ENCODE measurements at regions not wholly inside any gene's neighbourhood (a gene's known extent, or its start where the extent isn't known, plus 50 kb on each side); places are given as distances from the start of the nearest gene placed in this dataset.

- TF ChIP-seq BACH2 (CRISPR knock-in tag; IDR thresholded peaks at IDR 0.05; ENCODE audit: borderline replicate concordance) (no peak), ZFP30 (CRISPR knock-in tag; IDR thresholded peaks at IDR 0.05) (no peak), PPARA (CRISPR knock-in tag; IDR thresholded peaks at IDR 0.05; ENCODE audit: borderline replicate concordance) (no peak), CSDC2 (CRISPR knock-in tag; IDR thresholded peaks at IDR 0.05) (no peak), SNAI2 (CRISPR knock-in tag; IDR thresholded peaks at IDR 0.05) (no peak), TOX (CRISPR knock-in tag; IDR thresholded peaks at IDR 0.05; ENCODE audit: borderline replicate concordance) (no peak), ISL1 (CRISPR knock-in tag; IDR thresholded peaks at IDR 0.05) (no peak), TCF4 (CRISPR knock-in tag; IDR thresholded peaks at IDR 0.05; ENCODE audit: borderline replicate concordance) (no peak), GLIS3 (CRISPR knock-in tag; IDR thresholded peaks at IDR 0.05) (no peak), ZFP3 (CRISPR knock-in tag; IDR thresholded peaks at IDR 0.05) (no peak), ZNF70 (CRISPR knock-in tag; IDR thresholded peaks at IDR 0.05) (no peak), ARNTL (CRISPR knock-in tag; IDR thresholded peaks at IDR 0.05; ENCODE audit: borderline replicate concordance, low read depth) (no peak), ZC3H10 (CRISPR knock-in tag; IDR thresholded peaks at IDR 0.05) (no peak)
- TF ChIP-seq, protein P1, sequence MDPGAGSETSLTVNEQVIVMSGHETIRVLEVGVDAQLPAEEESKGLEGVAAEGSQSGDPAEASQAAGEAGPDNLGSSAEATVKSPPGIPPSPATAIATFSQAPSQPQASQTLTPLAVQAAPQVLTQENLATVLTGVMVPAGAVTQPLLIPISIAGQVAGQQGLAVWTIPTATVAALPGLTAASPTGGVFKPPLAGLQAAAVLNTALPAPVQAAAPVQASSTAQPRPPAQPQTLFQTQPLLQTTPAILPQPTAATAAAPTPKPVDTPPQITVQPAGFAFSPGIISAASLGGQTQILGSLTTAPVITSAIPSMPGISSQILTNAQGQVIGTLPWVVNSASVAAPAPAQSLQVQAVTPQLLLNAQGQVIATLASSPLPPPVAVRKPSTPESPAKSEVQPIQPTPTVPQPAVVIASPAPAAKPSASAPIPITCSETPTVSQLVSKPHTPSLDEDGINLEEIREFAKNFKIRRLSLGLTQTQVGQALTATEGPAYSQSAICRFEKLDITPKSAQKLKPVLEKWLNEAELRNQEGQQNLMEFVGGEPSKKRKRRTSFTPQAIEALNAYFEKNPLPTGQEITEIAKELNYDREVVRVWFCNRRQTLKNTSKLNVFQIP (CRISPR knock-in tag; IDR thresholded peaks at IDR 0.05; ENCODE audit: borderline replicate concordance, low read depth) = no peak
- TF ChIP-seq, protein P2, sequence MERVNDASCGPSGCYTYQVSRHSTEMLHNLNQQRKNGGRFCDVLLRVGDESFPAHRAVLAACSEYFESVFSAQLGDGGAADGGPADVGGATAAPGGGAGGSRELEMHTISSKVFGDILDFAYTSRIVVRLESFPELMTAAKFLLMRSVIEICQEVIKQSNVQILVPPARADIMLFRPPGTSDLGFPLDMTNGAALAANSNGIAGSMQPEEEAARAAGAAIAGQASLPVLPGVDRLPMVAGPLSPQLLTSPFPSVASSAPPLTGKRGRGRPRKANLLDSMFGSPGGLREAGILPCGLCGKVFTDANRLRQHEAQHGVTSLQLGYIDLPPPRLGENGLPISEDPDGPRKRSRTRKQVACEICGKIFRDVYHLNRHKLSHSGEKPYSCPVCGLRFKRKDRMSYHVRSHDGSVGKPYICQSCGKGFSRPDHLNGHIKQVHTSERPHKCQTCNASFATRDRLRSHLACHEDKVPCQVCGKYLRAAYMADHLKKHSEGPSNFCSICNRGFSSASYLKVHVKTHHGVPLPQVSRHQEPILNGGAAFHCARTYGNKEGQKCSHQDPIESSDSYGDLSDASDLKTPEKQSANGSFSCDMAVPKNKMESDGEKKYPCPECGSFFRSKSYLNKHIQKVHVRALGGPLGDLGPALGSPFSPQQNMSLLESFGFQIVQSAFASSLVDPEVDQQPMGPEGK (CRISPR knock-in tag; IDR thresholded peaks at IDR 0.05; ENCODE audit: borderline replicate concordance) = no peak
- TF ChIP-seq, protein P3, sequence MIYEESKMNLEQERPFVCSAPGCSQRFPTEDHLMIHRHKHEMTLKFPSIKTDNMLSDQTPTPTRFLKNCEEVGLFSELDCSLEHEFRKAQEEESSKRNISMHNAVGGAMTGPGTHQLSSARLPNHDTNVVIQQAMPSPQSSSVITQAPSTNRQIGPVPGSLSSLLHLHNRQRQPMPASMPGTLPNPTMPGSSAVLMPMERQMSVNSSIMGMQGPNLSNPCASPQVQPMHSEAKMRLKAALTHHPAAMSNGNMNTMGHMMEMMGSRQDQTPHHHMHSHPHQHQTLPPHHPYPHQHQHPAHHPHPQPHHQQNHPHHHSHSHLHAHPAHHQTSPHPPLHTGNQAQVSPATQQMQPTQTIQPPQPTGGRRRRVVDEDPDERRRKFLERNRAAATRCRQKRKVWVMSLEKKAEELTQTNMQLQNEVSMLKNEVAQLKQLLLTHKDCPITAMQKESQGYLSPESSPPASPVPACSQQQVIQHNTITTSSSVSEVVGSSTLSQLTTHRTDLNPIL (CRISPR knock-in tag; IDR thresholded peaks at IDR 0.05; ENCODE audit: low read depth) = no peak
- ATAC-seq = no peak
Observed at GRCh38 chr10:32167450-32167849, 111.2 kb upstream of the KIF5B start.

DNA sequence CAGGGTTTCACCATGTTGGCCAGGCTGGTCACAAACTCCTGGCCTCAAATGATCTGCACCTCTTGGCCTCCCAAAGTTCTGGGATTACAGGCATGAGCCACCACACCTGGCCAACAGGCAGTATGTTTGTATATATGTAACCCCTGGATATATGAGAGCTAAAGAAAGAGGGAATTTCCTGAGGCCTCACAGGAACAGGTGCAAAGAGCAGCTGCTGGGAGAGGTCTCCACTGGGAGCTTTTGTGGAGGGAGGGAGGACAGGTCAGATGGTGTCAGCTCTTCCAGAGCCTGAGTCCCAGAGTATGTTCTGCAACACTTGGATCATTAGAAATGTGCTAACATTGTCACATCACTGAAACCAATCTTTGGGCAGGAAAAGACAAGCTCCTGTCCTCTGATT lies 110.1 kb upstream of the KIF5B start:
- TF ChIP-seq, protein P4, sequence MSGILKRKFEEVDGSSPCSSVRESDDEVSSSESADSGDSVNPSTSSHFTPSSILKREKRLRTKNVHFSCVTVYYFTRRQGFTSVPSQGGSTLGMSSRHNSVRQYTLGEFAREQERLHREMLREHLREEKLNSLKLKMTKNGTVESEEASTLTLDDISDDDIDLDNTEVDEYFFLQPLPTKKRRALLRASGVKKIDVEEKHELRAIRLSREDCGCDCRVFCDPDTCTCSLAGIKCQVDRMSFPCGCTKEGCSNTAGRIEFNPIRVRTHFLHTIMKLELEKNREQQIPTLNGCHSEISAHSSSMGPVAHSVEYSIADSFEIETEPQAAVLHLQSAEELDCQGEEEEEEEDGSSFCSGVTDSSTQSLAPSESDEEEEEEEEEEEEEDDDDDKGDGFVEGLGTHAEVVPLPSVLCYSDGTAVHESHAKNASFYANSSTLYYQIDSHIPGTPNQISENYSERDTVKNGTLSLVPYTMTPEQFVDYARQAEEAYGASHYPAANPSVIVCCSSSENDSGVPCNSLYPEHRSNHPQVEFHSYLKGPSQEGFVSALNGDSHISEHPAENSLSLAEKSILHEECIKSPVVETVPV (CRISPR knock-in tag; IDR thresholded peaks at IDR 0.05) = no peak
- TF ChIP-seq PPARA (CRISPR knock-in tag; IDR thresholded peaks at IDR 0.05; ENCODE audit: borderline replicate concordance) (no peak), ESRRG (CRISPR knock-in tag; IDR thresholded peaks at IDR 0.05) (no peak), ARNTL (CRISPR knock-in tag; IDR thresholded peaks at IDR 0.05; ENCODE audit: borderline replicate concordance, low read depth) (no peak), ZNF565 (CRISPR knock-in tag; conservative IDR thresholded peaks at IDR 0.05; ENCODE audit: low read depth) (no peak), CSDC2 (CRISPR knock-in tag; IDR thresholded peaks at IDR 0.05) (no peak), BACH2 (CRISPR knock-in tag; IDR thresholded peaks at IDR 0.05; ENCODE audit: borderline replicate concordance) (no peak)
- no peak for ATAC-seq

- TF ChIP-seq OSR1 (CRISPR knock-in tag; IDR thresholded peaks at IDR 0.05) (no peak), ARNTL (CRISPR knock-in tag; IDR thresholded peaks at IDR 0.05; ENCODE audit: borderline replicate concordance, low read depth) (no peak), TCF4 (CRISPR knock-in tag; IDR thresholded peaks at IDR 0.05; ENCODE audit: borderline replicate concordance) (no peak), ISL1 (CRISPR knock-in tag; IDR thresholded peaks at IDR 0.05) (no peak), ZNF565 (CRISPR knock-in tag; conservative IDR thresholded peaks at IDR 0.05; ENCODE audit: low read depth) (no peak), GLIS3 (CRISPR knock-in tag; IDR thresholded peaks at IDR 0.05) (no peak), ZC3H10 (CRISPR knock-in tag; IDR thresholded peaks at IDR 0.05) (no peak), SNAI2 (CRISPR knock-in tag; IDR thresholded peaks at IDR 0.05) (no peak), BACH2 (CRISPR knock-in tag; IDR thresholded peaks at IDR 0.05; ENCODE audit: borderline replicate concordance) (no peak), PPARA (CRISPR knock-in tag; IDR thresholded peaks at IDR 0.05; ENCODE audit: borderline replicate concordance) (no peak)
- TF ChIP-seq, protein P4 (CRISPR knock-in tag; IDR thresholded peaks at IDR 0.05) = no peak
- TF ChIP-seq, protein P3 (CRISPR knock-in tag; IDR thresholded peaks at IDR 0.05; ENCODE audit: low read depth) = no peak
- TF ChIP-seq, protein P2 (CRISPR knock-in tag; IDR thresholded peaks at IDR 0.05; ENCODE audit: borderline replicate concordance) = no peak
- ATAC-seq = no peak
Observed at GRCh38 chr10:32163762-32164148, 107.5 kb upstream of the KIF5B start.

Measured in SK-N-SH treated with all-trans-retinoic acid at 6 μM for 48 hours (cell line).